ENCODE measurements at regions not wholly inside any gene's neighbourhood (a gene's known extent, or its start where the extent isn't known, plus 50 kb on each side); places are given as distances from the start of the nearest gene placed in this dataset.

- FAIRE-seq = no peak
- CTCF ChIA-PET (ENCODE audit: partially characterized antibody) = interaction anchor here (0.6 to 1.1 kb wide), 3 partner anchors 10 to 160 kb away, joined by 3 read pairs; no protein-coding TSS in a partner anchor
- POLR2A ChIA-PET (ENCODE audit: partially characterized antibody) = no interaction called here
Observed at GRCh38 chr6:147667082-147667481, 158.6 kb downstream of the SAMD5 start.

More at GRCh38 chr6:147667082-147667481, 158.6 kb downstream of the SAMD5 start:
- Histone ChIP-seq H2AK5ac (ENCODE audit: low read depth, low read length) (no peak overlapping the region), H3K56ac (replicated peaks; ENCODE audit: insufficient read length, low read depth, low read length) (no peak overlapping the region), H3K9ac (replicated peaks in 1 of 4; ENCODE audit: extremely low read depth in 1 of 4, low read depth in 3 of 4, low read length in 3 of 4) (no peak overlapping the region), H4K91ac (replicated peaks; ENCODE audit: insufficient read length, low read length) (no peak overlapping the region), H3K27ac (ENCODE audit: low read depth, low read length) (no peak overlapping the region), H2BK5ac (ENCODE audit: low read depth, low read length) (no peak overlapping the region), H4K5ac (ENCODE audit: insufficient read length, low read depth, low read length) (no peak overlapping the region), H4K20me1 (replicated peaks in 1 of 2; ENCODE audit: control insufficient read depth in 1 of 2, insufficient read depth in 2 of 2, low read length in 2 of 2) (no peaks in the 10 kb centered on the region), H3K18ac (ENCODE audit: extremely low read depth, low read length) (no peak overlapping the region), H3K79me2 (ENCODE audit: control insufficient read depth in 1 of 2, insufficient read depth in 2 of 2, low read length in 2 of 2) (no peaks in the 10 kb centered on the region), H3K4me2 (ENCODE audit: insufficient read depth in 1 of 2, low read depth in 2 of 2, low read length in 2 of 2) (no peak overlapping the region), H4K8ac (ENCODE audit: extremely low read depth, insufficient read depth, low read length) (no peak overlapping the region), H3K23me2 (ENCODE audit: low read depth, low read length) (no peaks in the 10 kb centered on the region), H3K23ac (ENCODE audit: insufficient read length) (no peak overlapping the region), H2BK20ac (ENCODE audit: low read length) (no peak overlapping the region), H3K4ac (replicated peaks; ENCODE audit: insufficient read length, low read depth, low read length) (no peak overlapping the region), H3K9me3 (ENCODE audit: insufficient read depth in 2 of 2, low read depth in 1 of 2, low read length in 1 of 2) (no peaks in the 10 kb centered on the region; a peak in 1 of 4 replicates), H3K14ac (ENCODE audit: insufficient read length) (no peak overlapping the region), H2BK120ac (replicated peaks; ENCODE audit: low read depth, low read length) (no peak overlapping the region), H3K4me1 (replicated peaks in 1 of 4; ENCODE audit: control insufficient read depth in 3 of 4, insufficient read depth in 4 of 4, low read length in 3 of 4) (peaks cover 0 to 3% (median 0%) of the 10 kb centered on the region in 4 experiments; a peak in 1 of 7 replicates), H2BK12ac (ENCODE audit: low read depth, low read length) (no peak overlapping the region), H3K27me3 (replicated peaks in 1 of 4; ENCODE audit: control insufficient read depth in 3 of 4, extremely low read depth in 1 of 4, insufficient read depth in 3 of 4, low read length in 3 of 4) (no peaks in the 10 kb centered on the region), H3K4me3 (ENCODE audit: extremely low read depth in 1 of 4, insufficient read depth in 2 of 4, low read depth in 3 of 4, low read length in 4 of 4) (no peak overlapping the region), H3K79me1 (ENCODE audit: low read depth, low read length) (no peaks in the 10 kb centered on the region), H3K36me3 (ENCODE audit: control insufficient read depth in 2 of 4, insufficient read depth in 4 of 4, low read length in 3 of 4) (no peaks in the 10 kb centered on the region), H2BK15ac (ENCODE audit: low read length) (no peak overlapping the region), H2AFZ (ENCODE audit: low read length) (no peak overlapping the region)
- 85% methylated on average over 3 of the region's 3 CpGs; no CpG with 5 or more reads in 1 of the 2 experiments for WGBS, 2 experiments (ENCODE audit: extremely low coverage in 1 of 2, insufficient coverage in 1 of 2, insufficient read length in 1 of 2, insufficient replicate concordance in 2 of 2, low coverage in 1 of 2, low lambda C conversion rate in 2 of 2, missing lambda C conversion rate in 1 of 2)
- TF ChIP-seq USF2 (IDR thresholded peaks at IDR 0.05; ENCODE audit: low read length) = no peak
- TF ChIP-seq SP2 (IDR thresholded peaks at IDR 0.05; ENCODE audit: low read length) = no peak
- TF ChIP-seq BACH1 (IDR thresholded peaks at IDR 0.05; ENCODE audit: low read length) = no peak
- no peak for TF ChIP-seq RXRA (IDR thresholded peaks at IDR 0.05; ENCODE audit: insufficient read depth, low read depth, low read length)
- TF ChIP-seq PHF8 (conservative IDR thresholded peaks at IDR 0.05; ENCODE audit: low read depth, low read length) = no peak
- no peak for TF ChIP-seq CTCF (IDR thresholded peaks at IDR 0.05; ENCODE audit: control extremely low read depth in 1 of 3, insufficient read depth in 1 of 3, low read depth in 1 of 3, low read length in 3 of 3)
- TF ChIP-seq KDM4A (IDR thresholded peaks at IDR 0.05; ENCODE audit: low read depth, low read length, severe bottlenecking) = no peak
- TF ChIP-seq ASH2L (IDR thresholded peaks at IDR 0.05; ENCODE audit: low read length) = no peak
- no peak for TF ChIP-seq TEAD4 (IDR thresholded peaks at IDR 0.05; ENCODE audit: low read depth, low read length)
- DNase-seq (ENCODE audit: low read depth in 1 of 2, low spot score in 2 of 2) = no peak

All from H1 (cell line).